Gastrocnemius medialis (tissue), 4 donors: ENCODE measurements at regions not wholly inside any gene's neighbourhood (a gene's known extent, or its start where the extent isn't known, plus 50 kb on each side); places are given as distances from the start of the nearest gene placed in this dataset.
"Not testable (repeated sequence)": the region's sequence is repeated elsewhere in the genome, so short reads cannot be mapped to it uniquely, and the experiment has no call there.

Experiments used
- POLR2A ChIP-seq, 2 donors: fragments of 450-650 bp; IDR thresholded peaks; one replicate each; pipeline ENCODE4 v1.6.1; 2017; ENCODE audit warnings: antibody characterized with exemption in 2 of 2, mild to moderate bottlenecking in 2 of 2, moderate library complexity in 2 of 2
- TF ChIP-seq, protein P1 (sequence below), 5 experiments: fragments of 450-650 bp in 3 of 5; fragments of 200-600 bp in 2 of 5; sonication (generic) in 2 of 5; IDR thresholded peaks in 4 of 5; conservative IDR thresholded peaks in 1 of 5; 1 replicate in 4 of 5; 2 replicates in 1 of 5; pipeline ENCODE4 v1.5.1; 2016 to 2019; ENCODE audit warnings: antibody characterized with exemption in 5 of 5, mild to moderate bottlenecking in 3 of 5, moderate library complexity in 3 of 5

DNA sequence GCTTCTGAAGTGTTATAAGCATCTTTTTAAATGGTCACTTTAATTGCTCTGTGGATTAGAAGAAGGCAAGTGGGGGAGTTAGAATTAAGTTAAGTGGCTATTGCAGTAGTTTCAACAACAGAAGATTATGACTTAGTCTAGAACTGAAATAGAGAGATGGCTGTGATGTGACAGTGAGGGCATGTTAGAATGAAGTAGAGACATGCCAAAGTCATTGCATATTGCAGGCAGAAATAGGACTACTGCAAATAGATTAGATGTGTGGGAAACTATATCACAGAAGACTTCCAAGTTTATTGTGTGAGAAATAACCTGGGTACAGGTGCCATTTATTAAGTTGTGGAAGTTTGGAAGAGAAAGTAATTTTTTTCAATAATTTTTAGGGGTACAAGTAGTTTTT is 187.4 kb upstream of the FOLH1 start:
- TF ChIP-seq, protein P1, sequence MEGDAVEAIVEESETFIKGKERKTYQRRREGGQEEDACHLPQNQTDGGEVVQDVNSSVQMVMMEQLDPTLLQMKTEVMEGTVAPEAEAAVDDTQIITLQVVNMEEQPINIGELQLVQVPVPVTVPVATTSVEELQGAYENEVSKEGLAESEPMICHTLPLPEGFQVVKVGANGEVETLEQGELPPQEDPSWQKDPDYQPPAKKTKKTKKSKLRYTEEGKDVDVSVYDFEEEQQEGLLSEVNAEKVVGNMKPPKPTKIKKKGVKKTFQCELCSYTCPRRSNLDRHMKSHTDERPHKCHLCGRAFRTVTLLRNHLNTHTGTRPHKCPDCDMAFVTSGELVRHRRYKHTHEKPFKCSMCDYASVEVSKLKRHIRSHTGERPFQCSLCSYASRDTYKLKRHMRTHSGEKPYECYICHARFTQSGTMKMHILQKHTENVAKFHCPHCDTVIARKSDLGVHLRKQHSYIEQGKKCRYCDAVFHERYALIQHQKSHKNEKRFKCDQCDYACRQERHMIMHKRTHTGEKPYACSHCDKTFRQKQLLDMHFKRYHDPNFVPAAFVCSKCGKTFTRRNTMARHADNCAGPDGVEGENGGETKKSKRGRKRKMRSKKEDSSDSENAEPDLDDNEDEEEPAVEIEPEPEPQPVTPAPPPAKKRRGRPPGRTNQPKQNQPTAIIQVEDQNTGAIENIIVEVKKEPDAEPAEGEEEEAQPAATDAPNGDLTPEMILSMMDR (IDR thresholded peaks at IDR 0.05 in 4 of 5, conservative IDR thresholded peaks at IDR 0.05 in 1 of 5) = not testable (repeated sequence)
- TF ChIP-seq POLR2A (IDR thresholded peaks at IDR 0.05) = not testable (repeated sequence)
